GM12865 (cell line): ENCODE measurements at regions not wholly inside any gene's neighbourhood (a gene's known extent, or its start where the extent isn't known, plus 50 kb on each side); places are given as distances from the start of the nearest gene placed in this dataset.

Source experiments
- DNase-seq: peaks from one replicate; pipeline ENCODE4 v3.0.0; 2010; ENCODE audit warnings: low read depth
- H3K4me3 ChIP-seq: 2 replicates; pipeline ENCODE4 v1.5.1; 2011; ENCODE audit warnings: mild to moderate bottlenecking, low read depth, low read length, control low read depth
- TF ChIP-seq, protein P1 (sequence below): IDR thresholded peaks from 2 replicates; pipeline ENCODE4 v1.5.1; 2011; ENCODE audit warnings: low read length, control low read depth, low read depth, inconsistent platforms; ENCODE audit not compliant: insufficient read depth; ENCODE audit errors: missing control alignments

DNA sequence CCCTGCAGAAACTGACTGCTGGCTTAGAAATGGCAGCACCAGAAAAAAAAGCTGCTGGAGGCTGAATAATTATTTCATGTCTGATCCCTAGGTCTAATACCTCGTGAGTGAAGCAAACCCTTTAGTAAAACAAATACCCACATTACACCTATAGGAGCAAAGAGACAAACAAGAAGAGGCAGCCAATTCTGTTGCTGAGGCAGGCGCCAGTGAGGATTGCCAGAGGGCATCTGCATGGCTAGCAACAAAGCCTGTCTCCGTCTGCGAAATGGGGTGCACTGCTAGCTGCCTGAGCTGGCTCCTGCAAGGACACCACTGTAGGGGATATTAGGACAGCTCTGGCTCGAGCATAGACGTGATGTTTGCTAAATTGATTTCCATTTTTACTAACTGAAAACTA lies 509.7 kb downstream of the TDRD15 start:
- no peak overlapping the region for H3K4me3 ChIP-seq

DNA sequence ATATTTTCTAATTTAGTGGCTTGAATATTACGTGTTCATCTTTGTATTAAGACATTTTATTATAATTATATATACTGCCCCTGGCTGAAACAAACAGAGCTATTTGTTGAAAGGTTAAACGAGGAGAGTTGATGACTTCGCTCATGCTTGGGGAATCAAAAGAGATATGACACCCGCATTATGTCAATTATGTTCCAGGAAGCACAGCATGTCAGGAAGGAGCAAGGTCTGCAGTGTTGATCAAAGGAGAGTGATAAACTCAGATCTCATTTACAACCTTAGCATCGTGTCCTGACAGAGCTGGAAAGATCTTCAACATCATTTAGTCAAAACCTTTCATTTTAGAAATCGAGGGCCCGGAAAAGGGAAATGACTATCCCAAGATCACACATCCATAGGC lies 510.1 kb downstream of the TDRD15 start:
- no peak for DNase-seq
- no peak overlapping the region for H3K4me3 ChIP-seq
- TF ChIP-seq, protein P1, sequence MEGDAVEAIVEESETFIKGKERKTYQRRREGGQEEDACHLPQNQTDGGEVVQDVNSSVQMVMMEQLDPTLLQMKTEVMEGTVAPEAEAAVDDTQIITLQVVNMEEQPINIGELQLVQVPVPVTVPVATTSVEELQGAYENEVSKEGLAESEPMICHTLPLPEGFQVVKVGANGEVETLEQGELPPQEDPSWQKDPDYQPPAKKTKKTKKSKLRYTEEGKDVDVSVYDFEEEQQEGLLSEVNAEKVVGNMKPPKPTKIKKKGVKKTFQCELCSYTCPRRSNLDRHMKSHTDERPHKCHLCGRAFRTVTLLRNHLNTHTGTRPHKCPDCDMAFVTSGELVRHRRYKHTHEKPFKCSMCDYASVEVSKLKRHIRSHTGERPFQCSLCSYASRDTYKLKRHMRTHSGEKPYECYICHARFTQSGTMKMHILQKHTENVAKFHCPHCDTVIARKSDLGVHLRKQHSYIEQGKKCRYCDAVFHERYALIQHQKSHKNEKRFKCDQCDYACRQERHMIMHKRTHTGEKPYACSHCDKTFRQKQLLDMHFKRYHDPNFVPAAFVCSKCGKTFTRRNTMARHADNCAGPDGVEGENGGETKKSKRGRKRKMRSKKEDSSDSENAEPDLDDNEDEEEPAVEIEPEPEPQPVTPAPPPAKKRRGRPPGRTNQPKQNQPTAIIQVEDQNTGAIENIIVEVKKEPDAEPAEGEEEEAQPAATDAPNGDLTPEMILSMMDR: no peak

More for the DNA sequence above, 509.7 kb downstream of the TDRD15 start:
- DNase-seq: no peak
- TF ChIP-seq, protein P1: no peak

DNA sequence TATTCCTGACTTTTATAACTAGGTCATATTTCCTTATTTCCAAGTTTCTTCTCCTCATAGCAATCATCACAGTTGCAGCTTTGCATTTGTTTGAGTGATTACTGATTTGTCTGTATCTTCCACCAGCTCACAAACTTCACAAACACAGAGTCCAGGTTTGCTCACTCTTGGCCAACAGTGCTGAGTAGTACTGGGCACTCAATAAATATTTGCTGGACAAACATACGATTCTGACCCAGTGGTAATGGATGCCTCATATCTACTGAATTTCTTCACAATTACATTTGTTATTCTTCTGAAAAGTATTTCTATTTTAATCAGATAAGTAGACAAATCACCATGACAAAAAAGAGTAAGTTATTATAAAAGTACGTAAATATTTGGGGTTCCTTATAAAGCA lies 516.3 kb downstream of the TDRD15 start:
- no peak overlapping the region for H3K4me3 ChIP-seq
- TF ChIP-seq, protein P1: no peak
- DNase-seq: no peak

DNA sequence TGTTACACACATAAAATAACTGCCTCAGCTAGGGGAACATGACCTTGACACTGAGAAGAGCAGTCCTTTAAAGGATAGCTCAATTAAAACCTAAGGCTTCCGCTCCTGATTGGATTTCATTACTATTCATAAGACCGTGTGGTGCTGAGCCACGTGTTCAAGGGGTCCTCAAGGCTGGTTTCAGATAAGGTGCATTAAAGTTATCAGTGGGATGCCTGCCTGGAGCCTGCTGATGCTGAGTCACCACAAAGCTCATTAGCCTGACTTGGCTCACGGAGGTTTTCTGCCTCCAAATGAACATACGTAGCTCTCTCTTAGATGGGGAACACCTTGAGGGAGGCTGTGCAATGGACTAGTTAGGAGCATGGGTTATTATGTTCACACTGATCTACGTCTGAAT lies 518.9 kb downstream of the TDRD15 start:
- TF ChIP-seq, protein P1: no peak
- no peak for DNase-seq
- H3K4me3 ChIP-seq: no peak overlapping the region

DNA sequence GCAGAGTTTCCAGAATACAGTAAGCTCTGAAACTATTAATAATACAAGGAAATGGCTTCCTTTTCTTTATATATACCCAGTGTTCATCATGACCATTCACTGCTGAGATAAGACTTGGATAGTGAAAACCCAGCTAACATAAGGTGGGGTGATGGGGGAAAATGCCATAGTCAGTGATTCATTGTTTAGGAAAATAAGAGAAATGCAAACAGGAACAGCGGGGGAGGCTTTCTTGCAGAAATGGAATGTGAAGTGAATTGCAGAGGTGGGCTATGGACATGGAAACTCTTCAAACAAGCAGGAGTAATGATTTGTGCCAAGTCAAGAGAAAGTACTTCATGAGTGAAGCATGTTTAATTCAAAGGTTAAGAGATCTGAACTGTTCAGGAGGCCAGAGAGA lies 519.4 kb downstream of the TDRD15 start:
- TF ChIP-seq, protein P1: no peak
- H3K4me3 ChIP-seq: no peak overlapping the region
- no peak for DNase-seq

DNA sequence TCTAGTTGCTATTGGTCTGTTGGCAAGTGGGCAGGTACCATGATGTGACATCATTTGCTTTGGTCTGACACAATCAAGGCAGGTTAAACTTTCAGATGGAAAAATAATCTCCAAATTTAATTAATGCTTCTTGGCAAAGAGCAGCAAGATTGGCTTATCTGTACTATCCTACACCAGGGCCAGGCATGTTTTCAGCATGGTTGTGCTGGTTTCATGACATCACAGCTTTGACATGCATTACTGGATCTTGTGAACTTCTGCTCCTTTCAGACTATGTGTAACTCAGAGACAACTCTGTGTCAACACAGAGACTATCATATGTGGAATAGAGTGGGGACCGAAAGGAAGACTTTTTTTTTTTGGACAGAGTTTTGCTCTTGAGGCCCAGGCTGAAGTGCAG lies 520.5 kb downstream of the TDRD15 start:
- DNase-seq: no peak
- H3K4me3 ChIP-seq: no peak overlapping the region
- TF ChIP-seq, protein P1: no peak

DNA sequence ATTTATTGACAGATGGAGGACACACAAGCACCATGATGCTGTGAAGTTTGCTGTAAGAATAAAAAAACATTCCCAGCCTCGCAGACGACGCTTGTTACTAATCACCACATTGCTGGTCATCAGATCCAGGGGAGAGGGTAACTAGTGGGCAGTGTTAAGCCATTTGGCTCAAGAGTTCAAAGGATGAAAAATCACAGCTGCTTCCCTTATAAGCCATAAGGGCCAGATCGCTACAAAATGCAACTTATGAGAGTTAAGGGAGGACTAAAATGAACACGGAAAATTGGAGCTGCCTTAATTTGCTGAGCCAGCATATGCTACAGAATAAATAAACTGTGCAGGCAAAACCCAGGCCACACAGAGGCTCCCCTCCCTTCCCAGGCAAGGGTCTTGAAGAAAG lies 522.6 kb downstream of the TDRD15 start:
- TF ChIP-seq, protein P1: no peak
- DNase-seq: no peak
- H3K4me3 ChIP-seq: no peak overlapping the region
